ENCODE measurements at regions not wholly inside any gene's neighbourhood (a gene's known extent, or its start where the extent isn't known, plus 50 kb on each side); places are given as distances from the start of the nearest gene placed in this dataset.

DNA sequence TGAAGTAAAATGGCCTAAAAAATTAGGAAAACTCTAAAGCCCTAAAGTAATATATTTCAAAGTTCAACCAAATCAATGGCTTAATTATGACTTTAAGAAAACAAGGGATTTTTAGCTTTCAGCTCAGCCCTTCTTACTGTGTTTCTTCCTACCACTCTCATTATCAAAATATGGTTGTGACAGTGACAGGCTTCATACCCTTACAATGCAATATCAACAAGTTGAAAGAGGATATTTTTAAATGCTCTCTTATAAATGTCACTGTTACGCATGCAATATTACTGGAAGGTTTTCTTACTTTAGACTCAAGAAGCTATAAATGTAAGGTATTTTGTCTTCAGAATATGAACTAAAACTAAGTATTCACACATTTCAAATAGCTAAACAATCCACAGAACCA lies 1225.7 kb upstream of the MIR17HG start:
- DNase-seq: no peak

DNA sequence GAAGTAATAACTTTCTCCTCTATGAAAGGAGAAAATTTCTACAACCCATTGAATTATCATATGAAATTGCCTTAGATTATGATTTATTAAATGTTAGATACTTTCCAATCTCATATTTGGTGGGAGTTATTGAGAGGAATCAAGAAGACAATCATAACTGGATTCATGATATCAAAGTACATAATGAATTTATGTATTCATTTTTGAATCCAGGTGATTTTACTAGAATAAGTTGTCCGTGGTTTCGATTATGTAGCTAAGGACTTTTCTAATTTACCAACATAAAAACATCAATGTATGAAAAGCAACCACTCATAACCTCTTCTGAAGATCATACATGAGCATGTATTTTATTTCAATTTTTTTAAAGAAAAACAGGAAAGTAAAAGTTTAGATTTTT lies 1225.0 kb upstream of the MIR17HG start:
- DNase-seq: no peak

DNA sequence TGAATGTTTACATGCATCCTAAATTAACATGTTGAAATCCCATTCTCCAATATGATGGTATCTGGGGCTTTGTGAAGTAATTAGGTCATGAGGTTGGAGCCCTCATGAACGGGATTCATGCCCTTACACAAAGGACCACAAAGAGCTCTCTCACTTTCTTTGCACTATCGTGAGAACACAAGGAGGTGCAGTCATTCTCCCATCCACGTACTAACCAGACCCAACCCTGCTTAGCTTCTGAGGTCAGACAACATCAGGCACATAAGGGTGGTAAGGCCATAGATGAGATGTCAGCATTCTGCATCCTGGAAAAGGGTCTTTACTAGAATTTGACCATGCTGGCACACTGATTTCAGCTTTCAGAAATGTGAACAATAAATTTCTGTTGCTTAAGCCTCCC lies 1211.9 kb upstream of the MIR17HG start:
- DNase-seq: no peak

DNA sequence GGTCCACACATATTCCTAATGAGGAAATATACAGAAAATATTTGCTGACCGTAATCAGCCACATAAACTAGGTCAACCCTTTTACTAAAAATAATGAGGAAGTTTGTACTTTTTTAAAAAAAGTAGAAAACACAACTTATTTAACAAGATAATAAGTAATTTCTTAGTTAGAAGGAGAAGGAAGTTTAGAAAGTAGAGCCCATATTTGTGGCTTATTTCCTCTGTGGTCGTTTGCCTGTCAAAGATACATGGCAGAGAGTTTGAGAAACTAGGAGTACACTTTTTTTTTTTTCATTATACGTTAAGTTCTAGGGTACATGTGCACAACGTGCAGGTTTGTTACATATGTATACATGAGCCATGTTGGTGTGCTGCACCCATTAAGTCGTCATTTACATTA lies 1205.2 kb upstream of the MIR17HG start:
- no peak for DNase-seq

DNA sequence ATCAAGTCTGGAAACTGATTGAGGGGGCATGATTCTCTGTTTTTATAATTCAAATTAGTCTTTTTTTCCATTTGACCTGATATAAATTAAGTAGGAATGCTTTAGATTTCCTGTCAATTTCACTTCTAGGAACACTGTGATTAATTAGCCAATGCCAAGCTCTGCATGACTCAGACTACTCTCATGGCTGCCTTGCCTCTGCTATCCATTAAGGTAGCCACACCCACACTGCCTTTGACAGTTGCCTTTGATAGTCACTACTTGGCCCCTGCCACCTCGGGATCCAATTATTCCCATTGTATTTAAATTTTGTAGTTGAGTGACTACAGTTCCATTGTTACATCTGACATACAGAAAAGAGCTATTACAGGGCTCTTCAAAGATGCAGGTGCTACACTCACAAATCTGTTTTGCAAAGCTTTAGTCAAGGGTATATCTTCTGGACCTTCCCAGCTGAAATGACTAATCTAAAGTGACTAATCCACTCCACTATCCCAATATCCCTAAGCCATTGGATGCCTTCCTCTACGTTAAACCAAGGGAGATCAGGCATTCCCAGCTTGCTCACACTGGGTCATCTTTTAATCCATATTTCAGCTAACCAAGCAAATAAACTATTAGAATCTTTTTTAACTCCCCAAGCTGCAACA lies 1193.1 kb upstream of the MIR17HG start:
- no peak for DNase-seq

DNA sequence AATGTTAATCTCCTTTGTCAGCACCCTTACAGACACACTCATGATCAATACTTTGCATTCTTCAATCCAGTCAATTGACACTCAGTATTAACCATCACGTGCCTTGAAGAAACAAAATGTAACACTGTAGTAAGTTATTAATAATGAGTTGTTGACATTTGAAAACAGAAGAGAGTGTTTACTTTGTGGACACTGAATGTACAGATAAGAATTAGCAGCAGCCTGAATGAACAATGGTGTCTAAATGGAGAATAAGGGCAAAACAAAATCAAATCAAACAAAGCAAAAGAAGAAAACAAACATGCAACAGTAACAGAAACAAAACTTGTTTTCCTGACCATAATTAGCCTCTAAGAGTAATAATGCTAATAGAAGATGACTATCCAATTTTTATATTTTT lies 1191.1 kb upstream of the MIR17HG start:
- no peak for DNase-seq

DNA sequence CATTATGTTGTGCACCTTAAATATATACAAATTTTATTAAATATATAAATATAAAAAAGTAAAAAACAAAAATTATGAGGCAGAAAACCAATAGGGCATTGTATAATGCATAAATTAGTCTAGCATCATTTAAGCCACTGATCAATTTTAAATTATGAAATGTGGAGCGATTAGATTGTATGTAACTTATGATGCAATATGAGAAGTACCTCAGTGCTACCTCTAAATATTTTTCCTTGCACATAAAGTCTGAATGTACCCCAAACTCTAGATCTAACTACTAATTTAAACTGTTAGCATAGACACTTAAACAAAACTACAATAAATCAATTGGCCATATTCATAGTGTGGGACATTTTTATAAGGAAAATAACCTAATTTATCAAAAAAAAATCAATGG lies 1178.5 kb upstream of the MIR17HG start:
- DNase-seq: no peak

DNA sequence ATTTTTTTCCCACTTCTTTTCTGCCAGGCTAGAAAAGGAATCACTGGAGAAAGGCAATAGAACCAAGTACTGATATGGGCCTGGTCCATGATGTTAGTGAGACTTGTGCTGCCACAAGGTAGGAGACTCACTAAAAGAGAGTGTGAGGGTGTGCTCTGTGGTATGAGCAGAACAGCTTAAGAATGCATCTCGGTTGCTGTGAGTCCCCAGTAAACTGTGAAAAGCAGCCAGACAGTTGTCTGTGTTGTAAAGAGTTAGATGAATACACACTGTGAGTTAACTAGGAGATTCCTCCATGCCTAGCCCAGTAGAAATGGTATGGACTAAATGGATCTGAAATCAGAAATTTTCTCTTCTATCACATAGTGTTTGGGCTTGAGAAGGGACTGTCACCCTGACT lies 1177.3 kb upstream of the MIR17HG start:
- no peak for DNase-seq

DNA sequence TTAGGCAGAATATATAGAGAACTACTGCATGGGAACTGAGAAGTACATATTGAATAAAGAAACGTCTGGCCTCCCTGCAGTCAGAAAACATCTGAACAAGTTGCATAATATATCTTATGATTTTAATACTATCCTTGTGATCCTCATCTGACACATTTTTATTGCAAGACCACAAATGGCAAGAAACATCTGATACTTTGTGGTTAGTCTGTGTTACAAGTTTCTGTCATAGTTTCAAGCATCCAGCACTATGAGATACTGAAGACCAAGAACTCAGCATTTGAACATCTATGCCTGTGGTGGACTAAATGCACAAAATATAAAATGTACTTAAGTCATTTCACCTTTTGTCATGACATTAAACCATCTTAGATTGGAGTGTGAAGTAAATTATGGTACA lies 1175.8 kb upstream of the MIR17HG start:
- DNase-seq: no peak

DNA sequence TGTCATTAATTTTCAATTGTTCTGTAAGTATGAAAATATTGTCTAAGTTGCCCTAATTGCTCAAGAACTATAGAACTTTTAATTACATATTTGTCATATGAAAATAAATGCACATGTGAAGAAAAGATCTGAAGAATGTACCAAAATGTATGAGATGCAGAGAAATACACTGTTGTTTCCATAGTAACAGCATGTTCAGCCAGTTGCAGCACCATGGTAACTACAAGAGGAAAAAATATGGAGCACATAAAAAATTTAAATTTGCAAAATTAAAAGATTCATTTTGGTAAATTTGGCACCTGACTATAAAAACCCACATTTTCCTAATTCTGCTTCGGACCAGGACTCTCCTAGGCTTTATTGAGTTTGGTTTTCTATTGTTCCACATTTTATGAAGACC lies 1170.0 kb upstream of the MIR17HG start:
- no peak for DNase-seq

DNA sequence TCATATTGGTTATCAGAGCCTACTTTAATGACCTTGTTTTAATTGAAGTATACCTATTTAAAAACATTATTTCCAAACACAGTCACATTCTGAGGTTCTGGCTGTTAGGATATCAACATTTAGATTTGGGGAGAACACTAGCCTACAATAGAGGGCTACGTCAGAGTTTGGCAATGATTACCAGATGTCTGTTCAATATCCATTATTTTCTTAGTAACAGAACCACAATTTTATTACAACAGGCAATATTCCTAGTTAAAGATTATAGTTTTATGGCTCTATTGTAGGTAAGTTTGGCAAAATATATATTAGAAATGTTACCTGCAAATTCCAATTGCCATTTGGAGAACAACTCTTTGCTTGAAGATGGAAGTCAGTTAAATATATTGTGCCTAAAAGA lies 1163.1 kb upstream of the MIR17HG start:
- DNase-seq: no peak

DNA sequence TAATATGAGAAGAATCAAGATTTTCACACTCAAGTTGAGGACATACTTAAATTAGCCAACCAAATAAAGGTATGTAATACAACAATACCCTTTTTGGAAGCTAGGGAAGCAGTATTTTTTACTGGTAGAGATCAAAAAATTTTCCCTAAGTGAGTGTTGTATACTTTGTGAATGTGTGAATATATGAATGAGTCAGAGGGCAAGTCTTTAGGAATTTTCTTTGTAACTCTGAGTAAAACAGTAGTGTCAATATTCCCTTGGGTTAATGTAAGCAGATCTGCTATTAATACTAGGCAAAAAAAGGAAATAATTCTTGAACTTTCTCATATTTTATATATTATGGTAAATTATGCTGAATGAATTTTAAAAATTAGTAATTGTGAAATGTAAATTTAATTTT lies 1161.8 kb upstream of the MIR17HG start:
- no peak for DNase-seq

DNA sequence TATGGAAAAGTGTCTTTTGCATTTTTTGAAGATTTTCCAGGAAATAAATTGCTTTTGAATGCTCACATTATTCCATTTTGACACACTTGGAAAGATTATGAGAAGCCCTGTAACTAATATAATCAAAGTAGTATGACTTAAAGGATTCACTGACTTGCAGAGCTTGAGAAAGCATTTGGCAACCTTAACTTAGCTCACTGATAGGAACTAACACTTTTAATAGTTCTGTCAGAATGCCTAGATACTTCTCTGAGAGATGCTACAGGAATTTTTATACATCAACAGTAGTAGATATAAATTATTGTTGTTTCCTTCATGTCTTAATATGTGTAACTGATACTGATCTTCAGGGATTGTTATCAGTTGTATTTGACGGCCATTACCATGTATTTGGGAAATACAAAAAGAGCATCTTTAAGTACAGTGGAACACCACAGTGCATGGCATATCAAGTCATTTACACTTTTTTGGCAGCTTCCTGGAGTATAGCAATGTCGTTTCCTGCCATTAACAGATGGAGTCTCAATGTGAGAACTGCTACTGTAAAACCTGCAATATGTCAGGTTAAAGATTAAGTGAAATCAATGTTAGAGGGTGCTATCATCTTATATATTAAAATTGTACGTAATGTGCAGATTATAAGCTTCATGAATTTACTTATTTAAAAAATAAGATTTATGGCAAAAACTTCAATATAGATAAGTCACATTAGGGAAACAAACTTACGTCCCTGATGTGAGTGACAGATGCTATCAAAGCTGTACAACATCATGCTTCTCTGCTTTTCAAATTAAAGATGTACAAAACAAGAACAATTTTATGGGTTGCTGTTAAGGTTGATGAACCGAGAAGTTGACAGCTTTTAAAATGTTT lies 1159.8 kb upstream of the MIR17HG start:
- DNase-seq: no peak

DNA sequence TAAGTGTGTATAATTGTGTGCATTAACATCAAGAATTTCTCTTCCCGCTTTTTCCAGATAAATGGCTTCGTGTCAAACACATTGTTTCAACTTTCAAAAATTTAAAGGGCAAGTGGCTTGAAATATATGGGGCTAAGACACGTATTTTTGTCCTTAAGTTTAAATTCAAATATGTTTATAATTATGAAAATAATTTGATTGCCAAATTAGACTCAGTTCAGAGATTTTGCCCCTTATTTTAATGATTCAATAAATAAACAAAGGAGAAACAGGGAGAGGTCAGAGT lies 1159.2 kb upstream of the MIR17HG start:
- no peak for DNase-seq

DNA sequence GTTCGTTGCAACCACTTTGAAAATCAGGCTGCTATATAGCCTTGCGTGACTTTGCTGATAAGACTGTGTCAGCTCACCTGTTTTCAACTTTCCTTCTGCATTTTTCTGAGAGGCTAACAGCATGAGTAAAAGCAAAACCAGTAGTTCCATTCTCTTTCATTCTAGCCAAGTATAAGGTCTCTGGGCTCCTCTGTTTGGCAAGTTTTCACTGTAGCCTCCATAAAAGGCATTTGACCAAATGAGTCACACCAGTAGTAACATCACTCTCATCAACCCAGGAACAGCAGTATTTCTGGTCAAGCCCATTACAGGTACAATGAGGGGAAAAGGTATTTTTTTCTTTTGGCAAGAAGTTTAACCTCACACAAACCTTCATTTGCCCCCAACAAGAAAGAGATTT lies 1149.8 kb upstream of the MIR17HG start:
- DNase-seq: no peak

DNA sequence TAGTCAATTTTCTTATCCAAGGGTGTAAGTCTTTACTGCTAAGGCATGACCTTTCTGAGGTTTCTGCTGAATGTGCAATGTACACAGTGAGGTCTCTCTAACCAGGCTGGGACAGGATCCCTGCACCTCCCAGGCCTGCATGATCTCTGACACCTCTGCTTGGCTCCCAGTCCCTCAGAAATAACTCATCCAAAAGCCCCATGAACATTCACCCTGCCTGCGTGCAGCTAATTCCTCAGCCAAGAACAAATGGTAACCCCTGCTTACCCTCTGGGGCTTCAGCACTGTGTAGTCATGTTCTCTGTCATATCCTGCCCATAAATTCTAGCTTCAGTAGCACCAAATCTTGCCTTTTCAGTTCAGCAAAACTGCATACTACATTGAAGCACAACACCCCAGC lies 1146.3 kb upstream of the MIR17HG start:
- no peak for DNase-seq

DNA sequence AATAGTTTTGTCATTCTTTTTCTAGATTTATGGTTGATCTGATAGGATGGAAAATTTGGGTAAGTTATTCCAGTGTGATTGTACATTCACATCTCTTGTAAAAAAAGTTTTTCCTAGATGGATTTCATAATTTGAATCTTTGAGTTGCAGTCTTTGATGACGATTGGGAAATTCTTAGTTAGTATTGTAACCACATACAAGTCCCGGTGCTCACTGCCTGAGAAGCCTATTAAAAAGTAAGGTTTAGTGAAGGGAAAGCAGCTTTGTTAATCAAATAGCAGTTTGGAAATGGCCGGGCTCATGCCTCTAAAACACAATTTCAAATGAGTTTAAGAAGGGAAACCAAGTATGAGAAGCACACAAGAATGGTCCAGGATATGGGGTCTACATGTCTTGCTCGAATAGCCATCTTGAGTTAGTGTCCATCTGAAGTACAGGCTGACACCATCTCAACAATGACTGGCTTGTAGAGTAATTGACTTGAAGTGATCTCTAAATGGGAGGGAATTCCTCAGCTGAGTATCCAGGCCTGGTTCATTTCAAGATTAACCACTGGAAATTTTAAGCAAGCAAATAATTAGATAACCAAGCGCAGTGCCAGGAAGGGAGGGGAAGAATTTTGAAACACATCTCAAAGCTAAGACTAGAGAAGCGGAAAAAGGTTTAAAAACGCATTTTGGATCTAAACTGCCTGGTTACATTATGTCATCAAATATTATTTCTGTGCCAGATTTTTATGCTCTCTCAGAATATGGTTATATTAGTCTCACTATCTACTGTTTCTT lies 1145.6 kb upstream of the MIR17HG start:
- no peak for DNase-seq

DNA sequence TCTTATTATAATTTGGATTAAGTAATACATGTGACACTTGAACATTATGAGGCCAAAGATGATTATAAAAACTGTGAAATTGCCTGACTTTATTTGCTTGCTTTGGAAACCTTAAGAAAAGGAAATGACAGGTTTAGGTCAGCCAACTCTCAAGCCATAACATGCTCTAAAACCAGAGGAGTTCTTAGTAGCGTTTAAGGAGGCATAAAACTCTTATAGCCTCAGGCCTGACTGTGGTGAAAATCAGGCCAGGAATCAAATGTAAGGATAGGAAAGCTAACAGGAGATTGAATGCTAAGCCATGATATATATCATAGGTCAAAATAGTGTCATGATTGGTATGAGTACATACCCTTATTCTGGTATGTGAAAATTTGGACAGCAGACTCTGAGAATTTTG lies 1142.4 kb upstream of the MIR17HG start:
- DNase-seq: no peak

DNA sequence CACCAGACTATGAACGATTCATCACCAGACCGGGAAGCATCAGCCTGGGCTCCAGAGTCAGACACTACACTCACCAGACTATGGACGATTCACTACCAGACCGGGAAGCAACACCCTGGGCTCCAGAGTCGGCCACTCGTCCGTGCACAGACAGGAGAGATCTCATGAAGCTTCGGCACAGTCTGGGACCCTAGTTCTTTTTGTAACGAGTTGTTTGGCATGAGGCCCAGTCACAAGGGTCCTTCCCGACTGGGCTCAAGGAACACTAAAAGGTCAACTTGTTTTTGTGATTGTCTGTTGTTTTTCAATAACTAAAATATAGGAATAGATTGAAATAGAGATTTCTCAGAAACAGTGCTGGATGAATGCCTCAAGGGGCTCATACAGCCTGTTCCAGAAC lies 1141.6 kb upstream of the MIR17HG start:
- no peak for DNase-seq

DNA sequence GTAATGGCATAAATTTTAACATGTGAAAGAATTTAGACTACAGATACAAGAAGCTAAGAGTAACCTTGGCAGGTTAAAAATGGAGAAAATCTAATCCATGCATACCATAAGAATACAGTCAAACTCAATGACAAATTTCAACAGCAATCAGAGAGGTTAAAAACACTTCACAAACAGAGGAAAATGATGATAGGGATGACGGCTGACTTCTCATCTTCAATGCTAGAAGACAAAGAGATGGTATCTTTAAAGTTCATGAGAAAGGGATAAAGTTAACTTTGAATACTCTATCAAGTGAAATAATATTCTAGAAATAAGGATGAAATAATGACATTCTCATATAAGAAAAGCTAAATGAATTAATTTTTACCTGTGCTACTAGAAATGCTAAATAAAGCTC lies 1130.2 kb upstream of the MIR17HG start:
- DNase-seq: no peak

DNA sequence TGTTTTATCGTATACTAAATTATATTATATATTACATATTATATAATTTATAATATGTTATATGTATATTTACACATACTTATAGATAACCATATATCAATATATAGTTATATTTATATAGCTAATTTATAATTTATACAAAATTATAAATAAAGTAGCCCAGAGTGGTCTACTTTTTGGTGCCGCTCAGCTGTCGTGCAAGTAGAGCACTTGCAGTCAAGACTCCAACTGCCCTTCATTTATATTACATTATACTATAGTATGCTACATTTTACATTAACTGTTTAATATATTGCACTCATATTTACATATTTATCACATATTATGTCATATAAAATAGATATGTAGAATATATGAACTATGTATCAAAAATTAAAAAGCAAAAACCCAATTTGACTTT lies 1124.7 kb upstream of the MIR17HG start:
- DNase-seq: no peak

DNA sequence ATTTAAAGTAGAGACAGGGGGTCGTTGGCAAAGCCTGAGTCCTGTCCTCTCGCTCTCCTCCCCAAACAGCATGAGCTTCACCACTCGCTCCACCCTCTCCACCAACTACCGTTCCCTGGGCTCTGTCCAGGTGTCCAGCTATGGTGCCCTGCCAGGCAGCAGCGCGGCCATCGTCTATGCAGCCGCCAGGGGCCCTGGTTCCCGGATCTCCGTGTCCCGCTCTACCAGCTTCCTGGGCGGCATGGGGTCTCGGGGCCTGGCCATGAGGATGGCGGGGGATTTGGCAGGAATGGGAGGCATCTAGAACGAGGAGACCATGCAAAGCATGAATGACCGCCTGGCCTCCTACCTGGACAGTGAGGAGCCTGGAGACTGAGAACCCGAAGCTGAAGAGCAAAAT lies 1117.2 kb upstream of the MIR17HG start:
- no peak for DNase-seq

DNA sequence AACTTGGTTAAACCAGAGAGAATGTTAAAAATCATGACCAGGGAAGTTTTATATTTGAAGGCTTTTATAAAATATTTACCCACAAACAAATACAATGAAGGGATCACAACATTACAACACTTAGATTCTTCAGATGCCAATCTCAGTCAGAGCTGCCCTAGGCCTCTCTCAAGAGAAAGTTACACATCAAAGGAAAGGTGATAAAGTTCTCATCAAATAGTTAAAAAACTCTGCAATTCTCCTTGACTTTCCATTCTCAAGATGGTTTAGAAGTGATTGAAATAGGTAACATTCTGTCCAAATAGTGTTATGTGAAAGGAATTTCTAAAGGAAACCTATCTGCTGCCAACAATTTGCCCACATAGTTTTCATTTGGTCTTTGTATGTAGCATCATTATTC lies 1115.2 kb upstream of the MIR17HG start:
- DNase-seq: no peak

DNA sequence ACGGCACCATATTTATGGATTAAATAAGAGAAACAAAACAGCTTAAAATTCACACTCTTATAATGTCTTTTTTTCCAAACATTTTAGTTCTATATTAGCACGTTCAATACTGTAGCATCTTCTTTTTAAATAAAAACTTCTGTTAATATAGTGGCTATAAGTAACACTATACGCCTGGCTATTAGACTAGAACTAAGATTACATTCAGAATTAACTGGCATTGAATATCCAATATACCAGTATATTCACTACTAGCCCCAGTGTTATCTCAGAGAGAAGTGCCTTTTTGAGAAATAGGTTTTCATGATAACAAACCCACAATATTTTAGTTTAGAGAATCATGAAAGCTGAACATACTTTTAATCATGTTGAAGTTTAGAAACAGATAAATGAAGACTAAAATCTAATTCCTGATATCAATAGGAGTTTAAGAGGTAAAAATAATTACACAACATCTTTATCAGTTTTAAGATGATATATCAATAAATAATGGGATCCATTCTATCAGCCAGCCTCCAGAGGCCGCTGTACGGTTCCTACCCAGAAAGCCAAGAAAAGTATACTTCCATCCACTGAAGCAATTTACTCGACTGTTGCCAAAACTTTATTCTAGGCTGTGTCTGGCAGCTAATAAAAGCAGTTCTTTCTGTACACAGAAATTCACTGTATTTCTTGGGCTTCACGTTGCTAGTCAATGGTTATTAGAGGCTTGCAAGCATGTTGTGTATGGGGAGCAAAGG lies 1113.4 kb upstream of the MIR17HG start:
- no peak for DNase-seq

Data from OCI-M1 (cell line).